Astrocyte (in vitro differentiated cells and primary cell): ENCODE measurements at regions not wholly inside any gene's neighbourhood (a gene's known extent, or its start where the extent isn't known, plus 50 kb on each side); places are given as distances from the start of the nearest gene placed in this dataset.

Experiments used
- CTCF ChIP-seq: IDR thresholded peaks from 2 replicates; pipeline ENCODE4 v1.5.1; 2011; ENCODE audit warnings: low read depth, mild to moderate bottlenecking, inconsistent platforms, low read length, moderate library complexity; ENCODE audit not compliant: insufficient read depth
- EZH2 ChIP-seq: IDR thresholded peaks from 2 replicates; pipeline ENCODE4 v1.6.1; 2012; ENCODE audit warnings: mild to moderate bottlenecking, low read length, inconsistent platforms; ENCODE audit not compliant: insufficient read depth

- no peak for TF ChIP-seq CTCF
- no peak for TF ChIP-seq EZH2
Observed at GRCh38 chr11:91956711-91957110, 267.9 kb upstream of the FAT3 start.
